H9 (cell line): ENCODE measurements at regions not wholly inside any gene's neighbourhood (a gene's known extent, or its start where the extent isn't known, plus 50 kb on each side); places are given as distances from the start of the nearest gene placed in this dataset.

Source experiments
- DNase-seq: peaks from one replicate; pipeline ENCODE4 v3.0.0-alpha.2; 2017
- H2AFZ ChIP-seq: one replicate; pipeline ENCODE4 v1.6.1; 2013; ENCODE audit warnings: mild to moderate bottlenecking, low read length, control low read depth, moderate library complexity
- H2AK5ac ChIP-seq: 2 replicates; pipeline ENCODE4 v1.6.1; 2013; ENCODE audit warnings: low read length, control low read depth, mixed read lengths; ENCODE audit not compliant: insufficient read length
- H2BK120ac ChIP-seq: one replicate; pipeline ENCODE4 v1.6.1; 2013; ENCODE audit warnings: low read depth, mild to moderate bottlenecking, low read length, control low read depth, inconsistent platforms; ENCODE audit not compliant: poor library complexity, severe bottlenecking
- H2BK12ac ChIP-seq: 2 replicates; pipeline ENCODE4 v1.6.1; 2013; ENCODE audit warnings: low read length, control low read depth, mixed read lengths, low read depth; ENCODE audit not compliant: insufficient read length
- H2BK15ac ChIP-seq: 2 replicates; pipeline ENCODE4 v1.6.1; 2013; ENCODE audit warnings: low read depth, low read length, control low read depth
- H2BK20ac ChIP-seq: one replicate; pipeline ENCODE4 v1.6.1; 2013; ENCODE audit warnings: low read depth, mild to moderate bottlenecking, low read length, control low read depth, inconsistent platforms; ENCODE audit not compliant: poor library complexity, severe bottlenecking
- H2BK5ac ChIP-seq: 2 replicates; pipeline ENCODE4 v1.6.1; 2013; ENCODE audit warnings: low read length, control low read depth, mixed read lengths; ENCODE audit not compliant: insufficient read length
- H3K14ac ChIP-seq: 2 replicates; pipeline ENCODE4 v1.6.1; 2013; ENCODE audit warnings: low read length, control low read depth; ENCODE audit not compliant: insufficient read depth
- H3K18ac ChIP-seq: 2 replicates; pipeline ENCODE4 v1.6.1; 2013; ENCODE audit warnings: low read depth, mild to moderate bottlenecking, mixed read lengths, low read length, control low read depth; ENCODE audit not compliant: insufficient read length
- H3K23ac ChIP-seq: 2 replicates; pipeline ENCODE4 v1.6.1; 2013; ENCODE audit warnings: low read length, control low read depth, mixed read lengths, low read depth; ENCODE audit not compliant: insufficient read length
- H3K23me2 ChIP-seq: 2 replicates; pipeline ENCODE4 v1.6.1; 2013; ENCODE audit warnings: low read depth, mild to moderate bottlenecking, mixed read lengths, low read length, control low read depth; ENCODE audit not compliant: insufficient read length, poor library complexity, severe bottlenecking
- H3K27ac ChIP-seq: 2 replicates; pipeline ENCODE4 v1.5.1; 2013; ENCODE audit warnings: low read length, control low read depth, mixed read lengths, low read depth; ENCODE audit not compliant: insufficient read length
- H3K27me3 ChIP-seq: 2 replicates; pipeline ENCODE4 v1.6.1; 2013; ENCODE audit warnings: low read length, control low read depth, inconsistent platforms; ENCODE audit not compliant: insufficient read depth
- H3K4ac ChIP-seq: 2 replicates; pipeline ENCODE4 v1.6.1; 2013; ENCODE audit warnings: low read depth, mild to moderate bottlenecking, control low read depth, inconsistent platforms, low read length, moderate library complexity
- H3K4me1 ChIP-seq: 2 replicates; pipeline ENCODE4 v1.6.1; 2013; ENCODE audit warnings: low read length, control low read depth, inconsistent platforms; ENCODE audit not compliant: insufficient read depth
- H3K4me2 ChIP-seq: 2 replicates; pipeline ENCODE4 v1.6.1; 2013; ENCODE audit warnings: low read length, control low read depth, mixed read lengths; ENCODE audit not compliant: insufficient read length, insufficient read depth
- H3K56ac ChIP-seq: 2 replicates; pipeline ENCODE4 v1.6.1; 2013; ENCODE audit warnings: low read depth, mild to moderate bottlenecking, mixed read lengths, low read length, control low read depth; ENCODE audit not compliant: insufficient read length
- H3K79me1 ChIP-seq: 2 replicates; pipeline ENCODE4 v1.6.1; 2013; ENCODE audit warnings: low read depth, mild to moderate bottlenecking, moderate library complexity, low read length, control low read depth, inconsistent platforms; ENCODE audit not compliant: insufficient read depth, poor library complexity, severe bottlenecking
- H3K79me2 ChIP-seq: 2 replicates; pipeline ENCODE4 v1.6.1; 2013; ENCODE audit warnings: low read length, control low read depth, inconsistent platforms; ENCODE audit not compliant: insufficient read depth
- H3K9ac ChIP-seq: 2 replicates; pipeline ENCODE4 v1.6.1; 2013; ENCODE audit warnings: low read length, control low read depth, mixed read lengths; ENCODE audit not compliant: insufficient read length; ENCODE audit errors: extremely low read depth
- H3K9me3 ChIP-seq: one replicate; pipeline ENCODE4 v1.6.1; 2013; ENCODE audit warnings: low read depth, low read length, inconsistent platforms; ENCODE audit not compliant: control insufficient read depth
- H3T11ph ChIP-seq: one replicate; pipeline ENCODE4 v1.6.1; 2013; ENCODE audit warnings: mild to moderate bottlenecking, low read length, control low read depth, inconsistent platforms
- H4K20me1 ChIP-seq: one replicate; pipeline ENCODE4 v1.6.1; 2013; ENCODE audit not compliant: control insufficient read depth, insufficient read length, insufficient read depth
- H4K5ac ChIP-seq: 2 replicates; pipeline ENCODE4 v1.6.1; 2013; ENCODE audit warnings: low read depth, mild to moderate bottlenecking, mixed read lengths, low read length, control low read depth; ENCODE audit not compliant: insufficient read length
- H4K8ac ChIP-seq: replicated peaks from 2 replicates; pipeline ENCODE4 v1.6.1; 2013; ENCODE audit warnings: low read length, control low read depth, mixed read lengths, low read depth; ENCODE audit not compliant: insufficient read length
- H4K91ac ChIP-seq: 2 replicates; pipeline ENCODE4 v1.6.1; 2013; ENCODE audit warnings: low read depth, mild to moderate bottlenecking, moderate library complexity, mixed read lengths, low read length, control low read depth; ENCODE audit not compliant: insufficient read length
- H3K27ac Mint-ChIP-seq, 3 experiments: 2 replicates in 2 of 3; 3 replicates in 1 of 3; pipeline ENCODE4 v1.8.0; 2020 to 2021; ENCODE audit warnings: mixed read lengths in 3 of 3, mild to moderate bottlenecking in 1 of 3, moderate library complexity in 1 of 3
- H3K27me3 Mint-ChIP-seq: 2 replicates; pipeline ENCODE4 v1.8.0; 2021; ENCODE audit warnings: low read depth, mild to moderate bottlenecking, moderate library complexity, mixed read lengths
- H3K36me3 Mint-ChIP-seq, 3 experiments: 2 replicates in 2 of 3; 3 replicates in 1 of 3; pipeline ENCODE4 v1.8.0; 2020 to 2021; ENCODE audit warnings: low read depth in 3 of 3, mixed read lengths in 3 of 3; ENCODE audit not compliant: insufficient read depth in 1 of 3
- H3K4me1 Mint-ChIP-seq, 2 experiments: 2 replicates each; pipeline ENCODE4 v1.8.0; 2020; ENCODE audit warnings: mixed read lengths in 2 of 2
- H3K4me3 Mint-ChIP-seq, 2 experiments: 2 replicates in 1 of 2; 3 replicates in 1 of 2; pipeline ENCODE4 v1.8.0; 2020 to 2021; ENCODE audit warnings: mild to moderate bottlenecking in 2 of 2, mixed read lengths in 2 of 2, moderate library complexity in 1 of 2
- H3K9me3 Mint-ChIP-seq, 2 experiments: 2 replicates in 1 of 2; 3 replicates in 1 of 2; pipeline ENCODE4 v1.8.0; 2020; ENCODE audit warnings: mild to moderate bottlenecking in 2 of 2, mixed read lengths in 2 of 2, moderate library complexity in 1 of 2
- WGBS: extraction: QIAGEN DNeasy Blood & Tissue Kit; methylation state at CpG from one replicate; pipeline ENCODE4 v1.1.7; 2013; ENCODE audit warnings: missing lambda C conversion rate, low lambda C conversion rate, mixed read lengths; ENCODE audit not compliant: insufficient read length; ENCODE audit errors: extremely low coverage; 5-methylcytosine and 5-hydroxymethylcytosine counted together
- TF ChIP-seq, protein P1 (sequence below): fragments of 200-600 bp; sonication (generic); conservative IDR thresholded peaks from 3 replicates; pipeline ENCODE4 v1.8.0; 2021; ENCODE audit warnings: antibody characterized with exemption, mild to moderate bottlenecking

DNA sequence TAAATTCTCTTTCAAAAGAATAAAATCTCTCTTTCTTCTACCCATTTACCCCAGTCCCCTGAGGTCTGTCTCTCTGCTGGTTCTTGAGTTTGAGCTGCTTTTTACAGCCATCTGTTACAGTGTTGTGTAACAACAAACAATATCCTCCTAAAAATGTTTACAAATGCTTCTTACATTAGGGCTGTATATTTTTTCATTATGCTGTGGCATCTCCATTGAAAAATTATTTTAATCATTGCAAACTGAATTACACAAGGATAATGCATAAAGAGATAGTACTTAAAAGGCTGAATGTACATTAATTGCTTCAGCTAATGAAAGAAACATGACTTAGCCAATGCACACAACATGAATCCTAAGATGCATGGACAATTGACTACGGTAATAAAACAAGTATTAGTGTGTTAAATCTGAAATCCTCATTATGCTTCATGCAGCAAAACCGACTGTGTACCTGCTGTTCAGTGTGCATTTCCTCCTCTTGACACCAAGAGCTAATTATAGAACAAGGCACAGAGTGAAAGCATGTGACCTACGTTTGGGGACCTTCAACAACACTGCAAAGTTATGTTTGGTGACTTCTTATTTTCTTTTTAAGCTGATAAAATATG lies 181.7 kb upstream of the RHOBTB1 start:
- no CpG with 5 or more reads among the region's 3 CpGs for WGBS
- Histone ChIP-seq H4K8ac (no peak overlapping the region), H3K4me1 (no peaks in the 10 kb centered on the region), H4K20me1 (no peaks in the 10 kb centered on the region), H2BK20ac (no peak overlapping the region), H3K27ac (no peak overlapping the region), H3K18ac (no peak overlapping the region), H3K23ac (no peak overlapping the region), H3K4me2 (no peak overlapping the region), H3K27me3 (no peaks in the 10 kb centered on the region), H3K23me2 (no peaks in the 10 kb centered on the region), H2BK120ac (no peak overlapping the region), H3K56ac (no peak overlapping the region), H2AFZ (no peak overlapping the region), H3K79me1 (no peaks in the 10 kb centered on the region), H3T11ph (no peak overlapping the region), H3K9ac (no peak overlapping the region), H3K4ac (no peak overlapping the region), H2BK5ac (no peak overlapping the region), H4K5ac (no peak overlapping the region), H2AK5ac (no peak overlapping the region), H3K79me2 (no peaks in the 10 kb centered on the region; the same call in 1 of the 2 replicates), H3K14ac (no peak overlapping the region), H3K9me3 (no peaks in the 10 kb centered on the region), H2BK12ac (no peak overlapping the region), H2BK15ac (no peak overlapping the region), H4K91ac (no peak overlapping the region)
- Mint-ChIP-seq H3K4me1 (peaks cover 2 to 5% of the 10 kb centered on the region in 2 experiments; a peak in 3 of 4 replicates), H3K27me3 (no peaks in the 10 kb centered on the region), H3K27ac (no peak overlapping the region), H3K4me3 (no peak overlapping the region; a peak in 1 of 5 replicates), H3K36me3 (no peaks in the 10 kb centered on the region), H3K9me3 (no peaks in the 10 kb centered on the region; a peak in 1 of 5 replicates)
- DNase-seq: no peak
- TF ChIP-seq, protein P1, sequence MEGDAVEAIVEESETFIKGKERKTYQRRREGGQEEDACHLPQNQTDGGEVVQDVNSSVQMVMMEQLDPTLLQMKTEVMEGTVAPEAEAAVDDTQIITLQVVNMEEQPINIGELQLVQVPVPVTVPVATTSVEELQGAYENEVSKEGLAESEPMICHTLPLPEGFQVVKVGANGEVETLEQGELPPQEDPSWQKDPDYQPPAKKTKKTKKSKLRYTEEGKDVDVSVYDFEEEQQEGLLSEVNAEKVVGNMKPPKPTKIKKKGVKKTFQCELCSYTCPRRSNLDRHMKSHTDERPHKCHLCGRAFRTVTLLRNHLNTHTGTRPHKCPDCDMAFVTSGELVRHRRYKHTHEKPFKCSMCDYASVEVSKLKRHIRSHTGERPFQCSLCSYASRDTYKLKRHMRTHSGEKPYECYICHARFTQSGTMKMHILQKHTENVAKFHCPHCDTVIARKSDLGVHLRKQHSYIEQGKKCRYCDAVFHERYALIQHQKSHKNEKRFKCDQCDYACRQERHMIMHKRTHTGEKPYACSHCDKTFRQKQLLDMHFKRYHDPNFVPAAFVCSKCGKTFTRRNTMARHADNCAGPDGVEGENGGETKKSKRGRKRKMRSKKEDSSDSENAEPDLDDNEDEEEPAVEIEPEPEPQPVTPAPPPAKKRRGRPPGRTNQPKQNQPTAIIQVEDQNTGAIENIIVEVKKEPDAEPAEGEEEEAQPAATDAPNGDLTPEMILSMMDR: no peak
